A549 (cell line): ENCODE measurements at regions not wholly inside any gene's neighbourhood (a gene's known extent, or its start where the extent isn't known, plus 50 kb on each side); places are given as distances from the start of the nearest gene placed in this dataset.

Experiments
- CTCF ChIP-seq: fragments of >200 bp; sonication (Bioruptor Twin); formaldehyde crosslinking; IDR thresholded peaks from 3 replicates; pipeline ENCODE4 v1.5.1; 2016
- JUNB ChIP-seq: fragments of >200 bp; sonication (Bioruptor Twin); formaldehyde crosslinking; IDR thresholded peaks from 2 replicates; pipeline ENCODE4 v1.6.1; 2016
- POLR2AphosphoS2 ChIP-seq: conservative IDR thresholded peaks from 2 replicates; pipeline ENCODE4 v1.6.1; 2012; ENCODE audit warnings: low read length, improper control_type of control experiment, inconsistent platforms
- RAD21 ChIP-seq, 2 experiments: fragments of >200 bp in 1 of 2; sonication (Bioruptor Twin) in 1 of 2; formaldehyde crosslinking in 1 of 2; IDR thresholded peaks in 1 of 2; conservative IDR thresholded peaks in 1 of 2; 2 replicates in 1 of 2; 3 replicates in 1 of 2; pipeline ENCODE4 v1.6.1; 2012 to 2018; ENCODE audit warnings: inconsistent platforms in 1 of 2

GRCh38 chr20:33927724-33928123 is 66.0 kb upstream of the RALY start:
- TF ChIP-seq JUNB (no peak), CTCF (no peak), RAD21 (conservative IDR thresholded peaks at IDR 0.05 in 1 of 2, IDR thresholded peaks at IDR 0.05 in 1 of 2) (no peak), POLR2AphosphoS2 (no peak)
